ENCODE measurements at regions not wholly inside any gene's neighbourhood (a gene's known extent, or its start where the extent isn't known, plus 50 kb on each side); places are given as distances from the start of the nearest gene placed in this dataset.

DNA sequence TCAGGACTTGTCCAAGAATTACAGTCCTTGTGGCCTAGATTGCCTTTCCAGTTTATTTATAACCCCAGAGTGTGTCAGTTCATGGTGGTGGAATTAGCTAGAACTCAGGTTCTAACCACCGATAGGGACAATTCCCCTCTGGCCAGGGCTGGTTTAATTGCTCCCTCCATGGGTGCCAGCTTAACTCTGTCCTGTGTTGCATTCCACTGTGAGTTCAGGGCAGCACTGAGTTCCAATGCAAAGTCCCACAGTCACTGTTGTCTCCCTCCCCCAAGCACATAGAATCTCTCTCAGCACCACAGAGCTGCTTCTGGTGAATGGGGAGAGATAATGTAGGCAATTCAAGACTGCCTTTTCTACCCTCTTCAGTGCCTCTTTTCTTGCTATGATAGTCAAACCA lies 82.5 kb upstream of the TNFRSF21 start:
- no peak for TF ChIP-seq BHLHE40 (IDR thresholded peaks at IDR 0.05; ENCODE audit: borderline replicate concordance in 1 of 2, low read depth in 2 of 2, low read length in 1 of 2)
- no peak for TF ChIP-seq TCF12 (IDR thresholded peaks at IDR 0.05; ENCODE audit: low read depth, low read length)
- TF ChIP-seq RFX5 (IDR thresholded peaks at IDR 0.05; ENCODE audit: low read depth, low read length), result no peak
- no peak for TF ChIP-seq POLR2AphosphoS2 (IDR thresholded peaks at IDR 0.05; ENCODE audit: low read depth, low read length)
- TF ChIP-seq TBL1XR1 (IDR thresholded peaks at IDR 0.05; ENCODE audit: low read depth, low read length), result no peak
- no peak for TF ChIP-seq BRCA1 (IDR thresholded peaks at IDR 0.05; ENCODE audit: low read depth, low read length)
- no peak for TF ChIP-seq CHD4 (IDR thresholded peaks at IDR 0.05)
- no peak for TF ChIP-seq EP300 (IDR thresholded peaks at IDR 0.05; ENCODE audit: borderline replicate concordance in 1 of 2, control insufficient read depth in 1 of 2, low read depth in 2 of 2, low read length in 2 of 2)
- no peak for TF ChIP-seq HDAC6 (IDR thresholded peaks at IDR 0.05; ENCODE audit: unreplicated experiment)
- TF ChIP-seq CBX5 (IDR thresholded peaks at IDR 0.05; ENCODE audit: low read depth), result no peak
